ENCODE measurements at regions not wholly inside any gene's neighbourhood (a gene's known extent, or its start where the extent isn't known, plus 50 kb on each side); places are given as distances from the start of the nearest gene placed in this dataset.
"Not testable (repeated sequence)": the region's sequence is repeated elsewhere in the genome, so short reads cannot be mapped to it uniquely, and the experiment has no call there.

GRCh38 chr6:54525731-54526130 is 217.5 kb downstream of the TINAG start:
- Histone ChIP-seq H3K36me3 (no peaks in the 10 kb centered on the region), H3K9me3 (peaks cover 0 to 10% (median 0%) of the 10 kb centered on the region in 3 donors), H3K4me3 (no peak overlapping the region), H3K4me1 (no peaks in the 10 kb centered on the region), H3K27ac (no peak overlapping the region), H3K27me3 (no peaks in the 10 kb centered on the region)
- no peak for ATAC-seq
- no peak for TF ChIP-seq POLR2AphosphoS5 (IDR thresholded peaks at IDR 0.05)
- no peak for TF ChIP-seq CTCF (IDR thresholded peaks at IDR 0.05)
- WGBS, 2 donors (ENCODE audit: low coverage in 1 of 2) = 56 to 59% methylated on average over 1 to 2 of the region's 2 CpGs

- Histone ChIP-seq H3K4me1 (no peaks in the 10 kb centered on the region), H3K27ac (no peak overlapping the region), H3K36me3 (no peaks in the 10 kb centered on the region), H3K4me3 (no peak overlapping the region), H3K27me3 (no peaks in the 10 kb centered on the region), H3K9me3 (no peaks in the 10 kb centered on the region)
- WGBS, 2 donors (ENCODE audit: low coverage in 1 of 2) = 44 to 59% methylated on average over 2 of the region's 2 CpGs
- ATAC-seq = no peak
- TF ChIP-seq CTCF (IDR thresholded peaks at IDR 0.05) = no peak
- TF ChIP-seq POLR2A (IDR thresholded peaks at IDR 0.05) = no peak
- TF ChIP-seq EP300 (IDR thresholded peaks at IDR 0.05) = no peak
These were observed 225.3 kb downstream of the TINAG start for GRCh38 chr6:54533567-54533966.

GRCh38 chr6:54535568-54535967 is 227.3 kb downstream of the TINAG start:
- ATAC-seq = no peak
- Histone ChIP-seq H3K27ac (no peak overlapping the region), H3K27me3 (no peaks in the 10 kb centered on the region), H3K36me3 (no peaks in the 10 kb centered on the region), H3K4me1 (no peaks in the 10 kb centered on the region), H3K4me3 (no peak overlapping the region), H3K9me3 (no peaks in the 10 kb centered on the region)
- WGBS, 2 donors (ENCODE audit: low coverage in 1 of 2) = 80 to 82% methylated on average over 1 of the region's 1 CpG
- TF ChIP-seq CTCF (IDR thresholded peaks at IDR 0.05) (no peak), EP300 (IDR thresholded peaks at IDR 0.05) (no peak), POLR2A (IDR thresholded peaks at IDR 0.05) (no peak)

GRCh38 chr6:54541541-54541940 is 233.3 kb downstream of the TINAG start:
- H3K27ac ChIP-seq = no peak overlapping the region
- no peaks in the 10 kb centered on the region for H3K36me3 ChIP-seq
- no peaks in the 10 kb centered on the region for H3K27me3 ChIP-seq
- whole genome bisulfite sequencing, 2 donors (ENCODE audit: low coverage in 1 of 2) = 83 to 100% methylated on average over 1 of the region's 1 CpG
- no peak overlapping the region for H3K4me3 ChIP-seq
- H3K4me1 ChIP-seq = no peaks in the 10 kb centered on the region
- no peak for TF ChIP-seq POLR2AphosphoS5 (IDR thresholded peaks at IDR 0.05)
- TF ChIP-seq EP300 (IDR thresholded peaks at IDR 0.05) = no peak
- TF ChIP-seq CTCF (IDR thresholded peaks at IDR 0.05) = no peak
- TF ChIP-seq POLR2A (IDR thresholded peaks at IDR 0.05) = no peak
- no peaks in the 10 kb centered on the region for H3K9me3 ChIP-seq
- ATAC-seq = no peak

- TF ChIP-seq CTCF (IDR thresholded peaks at IDR 0.05) (no peak), POLR2A (IDR thresholded peaks at IDR 0.05) (no peak), EP300 (IDR thresholded peaks at IDR 0.05) (no peak), POLR2AphosphoS5 (IDR thresholded peaks at IDR 0.05) (no peak)
- WGBS, 2 donors (ENCODE audit: low coverage in 1 of 2) = 42 to 92% methylated on average over 4 of the region's 4 CpGs
These were observed 250.9 kb downstream of the TINAG start for GRCh38 chr6:54559136-54559535.

GRCh38 chr6:54564188-54564587 is 255.9 kb downstream of the TINAG start:
- ATAC-seq, H3K4me3 ChIP-seq, H3K27me3 ChIP-seq, H3K27ac ChIP-seq, H3K4me1 ChIP-seq, H3K36me3 ChIP-seq: not testable (repeated sequence)
- WGBS, 2 donors (ENCODE audit: low coverage in 1 of 2) = 90 to 100% methylated on average over 2 of the region's 2 CpGs
- peaks cover 0 to 22% (median 0%) of the 10 kb centered on the region in 3 donors for H3K9me3 ChIP-seq

More at GRCh38 chr6:54559136-54559535, 250.9 kb downstream of the TINAG start:
- H3K27ac ChIP-seq = no peak overlapping the region
- H3K27me3 ChIP-seq = no peaks in the 10 kb centered on the region
- H3K9me3 ChIP-seq = peaks cover 0 to 20% (median 0%) of the 10 kb centered on the region in 3 donors
- no peak overlapping the region for H3K4me3 ChIP-seq
- H3K4me1 ChIP-seq = no peaks in the 10 kb centered on the region
- ATAC-seq = no peak
- no peaks in the 10 kb centered on the region for H3K36me3 ChIP-seq
